ENCODE measurements at regions not wholly inside any gene's neighbourhood (a gene's known extent, or its start where the extent isn't known, plus 50 kb on each side); places are given as distances from the start of the nearest gene placed in this dataset.

DNA sequence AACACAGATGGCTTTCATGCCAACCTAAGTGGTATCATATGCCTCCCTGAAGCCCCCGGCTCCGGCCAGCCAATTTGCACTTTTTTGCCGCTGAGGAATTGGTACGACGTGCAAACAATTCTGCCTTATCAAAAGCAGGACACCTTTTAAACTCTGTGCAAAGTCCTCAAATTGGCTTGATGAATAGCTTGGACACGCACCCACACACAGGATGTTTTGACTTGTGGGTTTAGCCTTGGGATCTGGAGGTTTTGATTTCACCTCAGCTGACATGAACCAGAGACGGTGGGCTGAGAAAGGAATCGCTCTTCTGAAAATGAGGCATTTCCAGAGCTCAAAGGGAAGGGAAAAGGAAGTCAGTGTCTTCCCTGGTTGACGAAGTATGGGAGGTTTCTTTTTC, 110.8 kb upstream of the SHOX start:
- TF ChIP-seq CTCF (IDR thresholded peaks at IDR 0.05): no peak
- H3K4me1 Mint-ChIP-seq (ENCODE audit: low read depth): peaks cover 8% of the 10 kb centered on the region
- no peak overlapping the region for H3K27ac Mint-ChIP-seq (ENCODE audit: unreplicated experiment)
- H3K27me3 Mint-ChIP-seq (ENCODE audit: low read depth): peaks cover 21% of the 10 kb centered on the region
- peaks cover 5% of the 10 kb centered on the region for H3K9me3 Mint-ChIP-seq (ENCODE audit: low read depth)
- no peak for DNase-seq (ENCODE audit: low spot score)
- H3K4me3 Mint-ChIP-seq (ENCODE audit: unreplicated experiment): no peak overlapping the region
- no peaks in the 10 kb centered on the region for H3K36me3 Mint-ChIP-seq (ENCODE audit: low read depth)

DNA sequence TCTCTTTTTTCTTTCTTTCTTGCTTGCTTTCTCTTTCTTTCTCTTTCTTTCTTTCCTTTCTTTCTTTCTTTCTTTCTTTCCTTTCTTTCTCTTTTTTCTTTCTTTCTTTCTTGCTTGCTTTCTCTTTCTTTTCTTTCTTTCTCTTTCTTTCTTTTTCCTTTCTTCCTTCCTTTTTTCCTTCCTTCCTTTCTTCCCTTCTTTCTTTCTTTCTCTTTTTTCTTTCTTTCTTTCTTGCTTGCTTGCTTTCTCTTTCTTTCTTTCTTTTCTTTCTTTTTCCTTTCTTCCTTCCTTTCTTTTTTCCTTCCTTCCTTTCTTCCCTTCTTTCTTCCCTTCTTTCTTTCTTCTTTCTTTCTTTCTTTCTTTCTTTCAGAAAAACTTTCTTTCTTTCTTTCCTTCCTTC, 108.1 kb upstream of the SHOX start:
- DNase-seq (ENCODE audit: low spot score): no peak
- H3K27me3 Mint-ChIP-seq (ENCODE audit: low read depth): peaks cover 17% of the 10 kb centered on the region
- peaks cover 8% of the 10 kb centered on the region for H3K4me1 Mint-ChIP-seq (ENCODE audit: low read depth)
- no peak for TF ChIP-seq CTCF (IDR thresholded peaks at IDR 0.05)
- H3K36me3 Mint-ChIP-seq (ENCODE audit: low read depth): no peaks in the 10 kb centered on the region
- H3K9me3 Mint-ChIP-seq (ENCODE audit: low read depth): peaks cover 5% of the 10 kb centered on the region
- H3K4me3 Mint-ChIP-seq (ENCODE audit: unreplicated experiment): no peak overlapping the region
- peak overlapping the region; percentile 46 for H3K27ac Mint-ChIP-seq (ENCODE audit: unreplicated experiment)

GRCh38 chrX:525134-525533, 105.5 kb upstream of the SHOX start:
- Mint-ChIP-seq H3K27ac (ENCODE audit: unreplicated experiment) (no peak overlapping the region), H3K9me3 (ENCODE audit: low read depth) (peaks cover 3% of the 10 kb centered on the region), H3K4me3 (ENCODE audit: unreplicated experiment) (no peak overlapping the region), H3K27me3 (ENCODE audit: low read depth) (peaks cover 9% of the 10 kb centered on the region), H3K4me1 (ENCODE audit: low read depth) (peaks cover 2% of the 10 kb centered on the region), H3K36me3 (ENCODE audit: low read depth) (no peaks in the 10 kb centered on the region)
- no peak for TF ChIP-seq CTCF (IDR thresholded peaks at IDR 0.05)
- no peak for DNase-seq (ENCODE audit: low spot score)

DNA sequence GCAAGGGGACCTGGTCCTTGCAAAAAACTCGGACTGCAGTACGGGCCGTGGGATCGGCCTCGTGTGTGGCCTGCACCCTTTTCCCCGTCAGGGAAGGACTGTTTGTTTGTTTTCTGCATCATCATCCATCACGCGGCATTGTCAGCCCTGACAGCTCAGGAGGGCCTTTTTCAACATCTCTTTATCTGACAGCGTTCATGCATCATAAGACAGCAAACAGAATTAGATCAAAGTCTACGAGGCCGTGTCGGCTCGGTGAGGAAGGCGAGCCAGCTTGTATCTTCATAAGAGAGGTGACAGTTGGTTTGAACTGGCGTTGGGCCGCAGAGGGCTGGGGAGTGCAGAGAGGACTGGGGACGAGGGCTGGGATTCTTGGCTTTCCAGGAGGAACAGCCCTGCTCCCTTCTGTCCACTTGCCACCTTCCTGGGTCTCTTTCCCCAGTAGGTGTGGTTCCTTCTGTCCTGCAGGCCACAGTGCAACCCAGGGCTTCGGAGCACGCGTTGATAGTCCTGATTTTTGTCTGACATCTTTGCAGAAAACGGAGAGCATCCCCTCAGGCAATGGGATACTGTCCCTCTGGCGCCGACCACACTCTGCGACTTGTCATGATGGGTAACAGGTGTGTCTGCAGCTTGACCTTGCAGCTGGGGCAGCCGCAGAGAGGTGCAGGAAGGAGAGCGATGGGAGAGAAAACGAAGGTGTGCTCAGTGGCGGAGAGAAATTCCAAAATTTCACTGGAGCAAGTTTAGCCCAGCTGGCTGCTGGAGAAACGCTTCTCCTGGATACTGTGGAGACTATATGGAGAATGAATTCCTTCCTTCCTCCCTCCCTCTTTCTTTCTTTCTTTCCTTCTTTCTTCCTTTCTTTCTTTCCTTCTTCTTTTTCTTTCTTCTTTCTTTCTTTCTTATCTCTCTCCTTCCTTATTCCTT, 104.0 kb upstream of the SHOX start:
- Mint-ChIP-seq H3K36me3 (ENCODE audit: low read depth) (no peaks in the 10 kb centered on the region), H3K27ac (ENCODE audit: unreplicated experiment) (no peak overlapping the region), H3K4me3 (ENCODE audit: unreplicated experiment) (no peak overlapping the region), H3K9me3 (ENCODE audit: low read depth) (no peaks in the 10 kb centered on the region), H3K4me1 (ENCODE audit: low read depth) (peaks cover under 1% of the 10 kb centered on the region), H3K27me3 (ENCODE audit: low read depth) (peaks cover 9% of the 10 kb centered on the region)
- no peak for TF ChIP-seq CTCF (IDR thresholded peaks at IDR 0.05)
- no peak for DNase-seq (ENCODE audit: low spot score)

DNA sequence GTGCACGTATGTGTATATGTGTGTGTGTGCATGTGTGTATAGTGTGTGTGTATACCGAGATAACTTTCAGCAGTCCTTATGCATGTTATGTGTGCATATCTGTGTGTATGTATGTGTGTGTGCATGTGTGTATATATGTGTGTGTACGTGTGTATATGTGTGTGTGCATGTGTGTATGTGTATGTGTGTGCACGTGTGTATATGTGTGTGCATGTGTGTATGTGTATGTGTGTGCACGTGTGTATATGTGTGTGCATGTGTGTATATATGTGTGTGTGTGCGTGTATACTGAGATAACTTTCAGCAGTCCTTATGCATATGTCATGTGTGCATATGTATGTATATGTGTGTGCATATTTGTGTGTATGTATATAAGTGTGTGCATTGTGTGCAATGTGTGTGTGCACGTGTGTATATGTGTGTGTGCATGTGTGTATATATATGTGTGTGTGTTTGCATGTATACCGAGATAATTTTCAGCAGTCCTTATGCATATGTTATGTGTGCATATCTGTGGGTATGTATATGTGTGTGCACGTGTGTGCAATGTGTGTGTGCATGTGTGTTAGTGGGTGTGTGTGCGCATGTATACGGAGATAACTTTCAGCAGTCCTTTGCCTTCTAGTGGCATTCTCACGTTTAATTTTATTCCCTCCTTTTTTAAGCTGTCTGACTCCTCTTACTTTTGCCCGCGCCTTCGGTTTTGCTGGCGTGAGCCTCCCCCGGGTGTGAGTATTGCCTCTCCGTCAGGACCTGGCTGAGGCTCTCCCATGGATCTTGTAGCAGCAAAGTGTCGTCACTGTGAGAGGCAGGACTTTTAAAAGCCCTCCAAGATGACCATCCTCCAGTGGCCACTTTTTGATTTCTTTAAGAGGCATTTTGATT, 99.6 kb upstream of the SHOX start:
- H3K27ac Mint-ChIP-seq (ENCODE audit: unreplicated experiment): no peak overlapping the region
- no peak for TF ChIP-seq CTCF (IDR thresholded peaks at IDR 0.05)
- no peak for DNase-seq (ENCODE audit: low spot score)
- no peaks in the 10 kb centered on the region for H3K9me3 Mint-ChIP-seq (ENCODE audit: low read depth)
- H3K4me3 Mint-ChIP-seq (ENCODE audit: unreplicated experiment): no peak overlapping the region
- H3K36me3 Mint-ChIP-seq (ENCODE audit: low read depth): no peaks in the 10 kb centered on the region
- peaks cover 9% of the 10 kb centered on the region for H3K27me3 Mint-ChIP-seq (ENCODE audit: low read depth)
- no peaks in the 10 kb centered on the region for H3K4me1 Mint-ChIP-seq (ENCODE audit: low read depth)

Data from chondrocyte (in vitro differentiated cells).